ENCODE measurements at regions not wholly inside any gene's neighbourhood (a gene's known extent, or its start where the extent isn't known, plus 50 kb on each side); places are given as distances from the start of the nearest gene placed in this dataset.

DNA sequence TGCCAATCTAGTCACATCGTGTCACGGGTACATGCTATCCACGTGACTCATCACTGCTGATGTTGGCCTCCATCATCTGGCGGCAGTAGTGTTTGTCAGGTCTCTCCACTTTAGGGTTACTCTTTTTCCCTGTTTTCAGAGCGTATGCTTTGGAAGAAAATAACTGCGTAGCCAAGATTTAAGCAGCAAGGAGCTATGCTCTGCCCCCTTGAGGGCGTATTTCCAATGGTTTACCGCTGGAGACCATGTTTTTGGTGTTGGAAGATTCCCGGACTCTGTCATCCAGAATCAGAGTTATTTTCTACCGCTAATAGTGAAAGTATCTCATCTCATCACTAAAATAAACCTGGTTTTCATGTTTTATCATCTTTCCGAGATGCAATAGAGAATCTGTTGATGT, 306.5 kb downstream of the C6orf118 start:
- no peaks in the 10 kb centered on the region for H3K36me3 ChIP-seq
- 86 to 89% methylated on average over 11 of the region's 11 CpGs for WGBS, 2 donors
- H3K27me3 ChIP-seq = no peaks in the 10 kb centered on the region
- DNase-seq (ENCODE audit: low spot score in 2 of 2) = no peak
- H3K4me3 ChIP-seq = no peak overlapping the region
- H3K9me3 ChIP-seq = peaks cover 0 to 12% (median 0%) of the 10 kb centered on the region in 4 donors
- TF ChIP-seq EP300 (IDR thresholded peaks at IDR 0.05) (no peak), POLR2A (IDR thresholded peaks at IDR 0.05) (no peak)
- no peak overlapping the region for H3K27ac ChIP-seq
- H3K4me1 ChIP-seq = no peaks in the 10 kb centered on the region

- H3K27ac ChIP-seq = no peak overlapping the region
- WGBS, 2 donors = 95 to 98% methylated on average over 4 of the region's 4 CpGs
- no peaks in the 10 kb centered on the region for H3K4me1 ChIP-seq
- H3K36me3 ChIP-seq = no peaks in the 10 kb centered on the region
- H3K4me3 ChIP-seq = no peak overlapping the region
- no peaks in the 10 kb centered on the region for H3K27me3 ChIP-seq
- DNase-seq (ENCODE audit: low spot score in 2 of 2) = no peak
- no peak for TF ChIP-seq CTCF (IDR thresholded peaks at IDR 0.05)
- TF ChIP-seq EP300 (IDR thresholded peaks at IDR 0.05) = no peak
- no peak for TF ChIP-seq POLR2A (IDR thresholded peaks at IDR 0.05)
- peaks cover 0 to 12% (median 0%) of the 10 kb centered on the region in 4 donors for H3K9me3 ChIP-seq
Measured at GRCh38 chr6:165002358-165002757, 307.0 kb downstream of the C6orf118 start.

DNA sequence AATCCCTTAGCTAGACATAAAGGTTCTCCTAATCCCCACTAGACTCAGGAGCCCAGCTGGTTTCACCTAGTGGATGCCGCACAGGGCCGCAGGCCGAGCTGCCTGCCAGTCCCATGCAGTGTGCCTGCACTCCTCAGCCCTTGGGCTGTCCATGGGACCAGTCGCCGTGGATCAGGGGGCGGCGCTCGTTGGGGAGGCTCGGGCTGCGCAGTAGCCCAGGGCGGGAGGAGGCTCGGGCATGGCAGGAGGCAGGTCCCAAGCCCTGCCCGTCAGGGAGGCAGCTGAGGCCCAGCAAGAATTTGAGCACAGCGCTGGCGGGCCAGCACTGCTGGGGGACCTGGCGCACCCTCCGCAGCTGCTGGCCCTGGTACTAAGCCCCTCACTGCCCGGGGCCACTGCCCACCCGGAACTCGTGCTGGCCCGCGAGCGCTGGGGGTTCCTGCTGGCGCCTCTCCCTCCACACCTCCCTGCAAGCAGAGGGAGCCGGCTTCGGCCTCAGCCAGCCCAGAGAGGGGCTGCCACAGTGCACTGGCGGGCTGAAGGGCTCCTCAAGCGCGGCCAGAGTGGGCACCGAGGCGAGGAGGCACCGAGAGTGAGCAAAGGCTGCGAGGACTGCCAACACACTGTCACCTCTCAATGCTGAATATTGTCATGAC, 307.8 kb downstream of the C6orf118 start:
- Histone ChIP-seq H3K4me1 (no peaks in the 10 kb centered on the region), H3K9me3 (peaks cover 0 to 12% (median 0%) of the 10 kb centered on the region in 4 donors)
- 87 to 95% methylated on average over 10 to 31 of the region's 33 CpGs for WGBS, 2 donors

GRCh38 chr6:164998297-164998696, 311.1 kb downstream of the C6orf118 start:
- no peak overlapping the region for H3K27ac ChIP-seq
- no peaks in the 10 kb centered on the region for H3K27me3 ChIP-seq
- no peak for DNase-seq (ENCODE audit: low spot score in 2 of 2)
- no peaks in the 10 kb centered on the region for H3K4me1 ChIP-seq
- H3K36me3 ChIP-seq = no peaks in the 10 kb centered on the region
- no peak overlapping the region for H3K4me3 ChIP-seq
- TF ChIP-seq POLR2A (IDR thresholded peaks at IDR 0.05) (no peak), EP300 (IDR thresholded peaks at IDR 0.05) (no peak), CTCF (IDR thresholded peaks at IDR 0.05) (no peak)
- peaks cover 0 to 8% (median 0%) of the 10 kb centered on the region in 4 donors for H3K9me3 ChIP-seq
- WGBS, 2 donors = 85% methylated on average over 8 of the region's 8 CpGs

More for the DNA sequence above, 307.8 kb downstream of the C6orf118 start:
- Histone ChIP-seq H3K27me3 (no peaks in the 10 kb centered on the region), H3K36me3 (no peaks in the 10 kb centered on the region), H3K4me3 (no peak overlapping the region), H3K27ac (no peak overlapping the region)
- TF ChIP-seq EP300 (IDR thresholded peaks at IDR 0.05) (no peak), POLR2A (IDR thresholded peaks at IDR 0.05) (no peak), CTCF (IDR thresholded peaks at IDR 0.05) (no peak)
- no peak for DNase-seq (ENCODE audit: low spot score in 2 of 2)

DNA sequence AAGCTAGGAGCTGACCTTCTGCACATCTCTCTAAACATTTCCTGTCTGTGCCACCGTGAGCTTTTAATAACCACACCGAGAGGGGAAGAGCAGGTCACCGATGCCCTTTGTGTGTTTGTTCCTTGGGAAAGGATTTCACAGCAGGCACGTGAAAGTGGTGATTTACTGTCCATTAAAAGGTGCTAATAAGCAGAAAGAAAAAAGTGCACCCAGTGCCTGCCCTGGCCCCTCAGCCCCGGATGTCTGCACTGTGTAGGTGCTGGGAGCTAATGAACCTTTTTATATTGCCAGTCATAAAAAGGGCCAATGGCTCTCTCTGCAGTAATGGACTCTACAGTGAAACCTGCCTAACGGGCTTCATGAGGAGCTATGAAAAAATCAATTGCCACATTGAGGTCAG, 312.6 kb downstream of the C6orf118 start:
- 21 to 30% methylated on average over 6 of the region's 6 CpGs for WGBS, 2 donors
- no peak for DNase-seq (ENCODE audit: low spot score in 2 of 2)
- Histone ChIP-seq H3K27ac (no peak overlapping the region), H3K4me3 (no peak overlapping the region), H3K4me1 (no peaks in the 10 kb centered on the region), H3K27me3 (no peaks in the 10 kb centered on the region), H3K9me3 (peaks cover 0 to 8% (median 0%) of the 10 kb centered on the region in 4 donors), H3K36me3 (no peaks in the 10 kb centered on the region)
- TF ChIP-seq POLR2A (IDR thresholded peaks at IDR 0.05) (no peak), EP300 (IDR thresholded peaks at IDR 0.05) (no peak), CTCF (IDR thresholded peaks at IDR 0.05) (no peak)

Data from tibial nerve (tissue), 4 donors.